Heart right ventricle (tissue), 16 donors: ENCODE measurements at regions not wholly inside any gene's neighbourhood (a gene's known extent, or its start where the extent isn't known, plus 50 kb on each side); places are given as distances from the start of the nearest gene placed in this dataset.

Experiments used
- ATAC-seq, 8 donors: fragments of 200-7000 bp; cut with Tn5 transposase; one replicate each; pipeline ENCODE4 v1.9.1; 2020; ENCODE audit warnings: mild to moderate bottlenecking in 8 of 8, moderate library complexity in 8 of 8, moderate number of reproducible peaks in 1 of 8
- DNase-seq, 2 donors: peaks; one replicate each; pipeline ENCODE4 v3.0.0-alpha.2; 2020
- H3K27ac ChIP-seq, 10 donors: fragments of 200-600 bp; sonication (generic) in 2 of 10; one replicate each; pipeline versions ENCODE4 v1.5.0 to v1.8.0; 2020 to 2022; ENCODE audit warnings: mild to moderate bottlenecking in 3 of 10
- H3K27me3 ChIP-seq, 7 donors: fragments of 200-600 bp; one replicate each; pipeline ENCODE4 v1.8.0; 2021 to 2022; ENCODE audit warnings: mild to moderate bottlenecking in 2 of 7
- H3K36me3 ChIP-seq, 9 donors: fragments of 200-600 bp; sonication (generic) in 1 of 9; one replicate each; pipeline versions ENCODE4 v1.5.0 to v1.8.0; 2020 to 2022; ENCODE audit warnings: mild to moderate bottlenecking in 2 of 9
- H3K4me1 ChIP-seq, 9 donors: fragments of 200-600 bp; sonication (generic) in 1 of 9; one replicate each; pipeline versions ENCODE4 v1.5.0 to v1.8.0; 2020 to 2022; ENCODE audit warnings: mild to moderate bottlenecking in 4 of 9
- H3K4me3 ChIP-seq, 10 donors: fragments of 200-600 bp; sonication (generic) in 2 of 10; one replicate each; pipeline versions ENCODE4 v1.5.0 to v1.8.0; 2020 to 2022; ENCODE audit warnings: mild to moderate bottlenecking in 7 of 10, moderate library complexity in 2 of 10
- H3K9me3 ChIP-seq, 11 donors: fragments of 200-600 bp in 10 of 11; sonication (generic) in 2 of 11; one replicate each; pipeline versions ENCODE4 v1.5.0 to v1.8.0; 2013 to 2022; ENCODE audit warnings: mild to moderate bottlenecking in 2 of 11, control low read depth in 1 of 11, moderate library complexity in 1 of 11
- WGBS, 2 donors: extraction: QIAGEN DNeasy Blood & Tissue Kit; methylation state at CpG; one replicate each; pipeline ENCODE4 v1.1.7; 2013; ENCODE audit warnings: inconsistent platforms in 1 of 2; 5-methylcytosine and 5-hydroxymethylcytosine counted together
- intact Hi-C, 10 donors: fragments of 100-400 bp; cut with DNase I; formaldehyde crosslinking; loops; one replicate each; pipeline versions ENCODE4 v1.11.1 to v1.14.2; 2022
- TF ChIP-seq, protein P1 (sequence below), 9 donors: fragments of 200-600 bp; sonication (generic) in 2 of 9; IDR thresholded peaks; one replicate each; pipeline versions ENCODE4 v1.5.0 to v1.8.0; 2021 to 2022; ENCODE audit warnings: antibody characterized with exemption in 9 of 9, mild to moderate bottlenecking in 5 of 9, moderate library complexity in 1 of 9
- donor health status: Arrhythmogenic right ventricular cardiomyopathy.
- donor health status: ischemic (EF 13 %, LVEDD 7.1; RV severe dilation, severe dysfunction).
- donor health status: healthy with polysubstance abuse.
- donor health status: DM: no; HTN: yes; CAD: no.
- donor health status: DM: no; HTN: no; CAD: no.
- donor health status: ischemic (EF 25% LVEDD 6.9; RV normal size, moderate dysfunction).
- donor health status: ischemic (EF 25% LVEDD 5.7; RV mildly dilated, moderate dysfunction).
- donor health status: healthy.
- donor health status: DM: yes; HTN: yes; CAD: no.
- donor health status: Ischemic cardiomyopathy.
- donor health status: ischemic (EF 35%, LVEDD 5.7; RV mildly dilated, moderate dysfunction).
- donor health status: nonischemic (EF 11% LVEDD 7.7; RV severe dilation, severe dysfunction).
- donor health status: DM: yes; HTN: yes; CAD: no.
- donor health status: PGD.
- donor health status: ischemic (EF 29% LVEDD 5.4; RV normal size, mild dysfunction).
- donor health status: nonischemic (EF 23%, LVEDD 6.1; RV moderate dilation, normal function).

DNA sequence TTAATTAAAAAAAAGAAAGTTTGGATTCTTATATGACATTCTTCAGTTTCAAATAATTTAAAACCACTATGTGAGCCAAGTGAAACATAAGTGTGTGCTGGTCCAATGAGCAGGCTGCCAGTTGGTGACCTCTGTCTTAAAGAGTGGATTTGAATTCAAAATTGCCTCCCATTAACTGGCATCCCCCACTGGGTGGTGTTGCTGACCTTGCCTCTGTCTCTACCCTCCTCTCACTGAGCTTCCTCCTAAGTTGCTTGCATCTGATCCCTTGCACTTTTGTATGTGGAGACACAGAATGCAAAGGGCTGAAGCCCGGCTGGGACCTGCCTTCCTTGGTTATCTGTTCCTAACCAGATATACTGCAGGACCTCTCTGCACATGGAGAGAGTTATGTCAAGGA, 160.6 kb downstream of the CYLD start:
- Histone ChIP-seq H3K9me3 (peaks cover 0 to 6% (median 2%) of the 10 kb centered on the region in 11 donors), H3K27me3 (peaks cover 0 to 6% (median 0%) of the 10 kb centered on the region in 7 donors), H3K4me3 (no peak overlapping the region), H3K4me1 (no peaks in the 10 kb centered on the region), H3K27ac (no peak overlapping the region), H3K36me3 (no peaks in the 10 kb centered on the region)
- DNase-seq (no peak), ATAC-seq (no peak)
- TF ChIP-seq, protein P1, sequence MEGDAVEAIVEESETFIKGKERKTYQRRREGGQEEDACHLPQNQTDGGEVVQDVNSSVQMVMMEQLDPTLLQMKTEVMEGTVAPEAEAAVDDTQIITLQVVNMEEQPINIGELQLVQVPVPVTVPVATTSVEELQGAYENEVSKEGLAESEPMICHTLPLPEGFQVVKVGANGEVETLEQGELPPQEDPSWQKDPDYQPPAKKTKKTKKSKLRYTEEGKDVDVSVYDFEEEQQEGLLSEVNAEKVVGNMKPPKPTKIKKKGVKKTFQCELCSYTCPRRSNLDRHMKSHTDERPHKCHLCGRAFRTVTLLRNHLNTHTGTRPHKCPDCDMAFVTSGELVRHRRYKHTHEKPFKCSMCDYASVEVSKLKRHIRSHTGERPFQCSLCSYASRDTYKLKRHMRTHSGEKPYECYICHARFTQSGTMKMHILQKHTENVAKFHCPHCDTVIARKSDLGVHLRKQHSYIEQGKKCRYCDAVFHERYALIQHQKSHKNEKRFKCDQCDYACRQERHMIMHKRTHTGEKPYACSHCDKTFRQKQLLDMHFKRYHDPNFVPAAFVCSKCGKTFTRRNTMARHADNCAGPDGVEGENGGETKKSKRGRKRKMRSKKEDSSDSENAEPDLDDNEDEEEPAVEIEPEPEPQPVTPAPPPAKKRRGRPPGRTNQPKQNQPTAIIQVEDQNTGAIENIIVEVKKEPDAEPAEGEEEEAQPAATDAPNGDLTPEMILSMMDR (IDR thresholded peaks at IDR 0.05), result no peak
- WGBS, 2 donors, result 12 to 24% methylated on average over 1 of the region's 1 CpG
- intact Hi-C loops, result no loop called here

DNA sequence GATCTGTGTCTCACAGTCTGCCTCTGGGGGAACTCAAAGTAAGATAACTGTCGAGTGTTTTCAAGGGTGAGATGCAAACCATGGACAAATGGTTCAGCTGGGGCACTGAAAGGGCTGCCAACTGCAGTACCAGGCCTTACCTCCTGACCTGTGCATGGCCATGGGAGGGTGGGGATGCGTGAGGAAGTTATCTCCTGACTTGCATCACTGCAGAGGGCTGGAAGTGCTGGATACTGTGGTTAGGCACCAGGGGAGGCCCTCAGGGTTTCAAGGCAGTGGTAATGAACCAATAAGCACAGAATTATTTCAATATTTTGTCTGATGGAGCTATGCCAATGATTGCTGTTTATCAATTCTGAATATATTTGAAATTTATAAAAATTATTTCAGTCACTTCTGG, 159.2 kb downstream of the CYLD start:
- Histone ChIP-seq H3K9me3 (peaks cover 0 to 19% (median 7%) of the 10 kb centered on the region in 11 donors), H3K27ac (no peak overlapping the region), H3K36me3 (no peaks in the 10 kb centered on the region), H3K4me3 (no peak overlapping the region), H3K27me3 (peaks cover 0 to 6% (median 0%) of the 10 kb centered on the region in 7 donors), H3K4me1 (no peaks in the 10 kb centered on the region)
- 46 to 50% methylated on average over 2 of the region's 2 CpGs for WGBS, 2 donors
- TF ChIP-seq, protein P1 (IDR thresholded peaks at IDR 0.05), result no peak
- ATAC-seq (no peak), DNase-seq (no peak)
- intact Hi-C loops, result no loop called here

DNA sequence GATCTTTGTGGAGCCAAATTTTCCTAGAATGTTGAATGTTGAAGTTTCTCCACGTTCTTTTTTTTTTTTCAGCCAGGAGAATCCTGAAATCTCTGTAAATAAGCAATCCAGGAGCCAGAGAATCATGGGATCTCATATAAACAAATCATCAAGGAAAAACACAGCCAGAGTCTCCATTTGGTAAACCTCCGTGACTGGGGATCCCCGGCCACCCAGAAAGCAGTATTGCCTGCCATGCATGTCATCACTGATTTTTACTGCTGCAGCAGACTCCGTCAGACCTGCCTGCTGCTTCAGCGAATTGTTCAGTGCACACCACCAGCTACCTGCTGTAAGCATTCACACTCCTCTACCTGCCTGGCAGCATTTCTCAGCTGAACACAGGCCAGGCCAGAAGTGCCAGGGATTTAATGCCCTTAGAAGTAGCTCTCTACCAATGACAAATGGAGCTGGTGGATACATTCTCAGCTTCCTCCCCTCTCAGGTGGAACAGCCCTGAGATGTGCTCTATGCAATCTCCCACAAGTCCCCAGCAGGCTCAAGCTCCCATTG, 158.6 kb downstream of the CYLD start:
- ATAC-seq (no peak), DNase-seq (no peak)
- H3K4me3 ChIP-seq, result no peak overlapping the region
- H3K9me3 ChIP-seq, result peaks cover 0 to 20% (median 7%) of the 10 kb centered on the region in 11 donors
- H3K4me1 ChIP-seq, result no peaks in the 10 kb centered on the region
- H3K27ac ChIP-seq, result no peak overlapping the region
- 71 to 77% methylated on average over 5 of the region's 5 CpGs for WGBS, 2 donors
- TF ChIP-seq, protein P1 (IDR thresholded peaks at IDR 0.05), result no peak
- H3K27me3 ChIP-seq, result peaks cover 0 to 6% (median 0%) of the 10 kb centered on the region in 7 donors
- no peaks in the 10 kb centered on the region for H3K36me3 ChIP-seq
- intact Hi-C loops, result no loop called here

DNA sequence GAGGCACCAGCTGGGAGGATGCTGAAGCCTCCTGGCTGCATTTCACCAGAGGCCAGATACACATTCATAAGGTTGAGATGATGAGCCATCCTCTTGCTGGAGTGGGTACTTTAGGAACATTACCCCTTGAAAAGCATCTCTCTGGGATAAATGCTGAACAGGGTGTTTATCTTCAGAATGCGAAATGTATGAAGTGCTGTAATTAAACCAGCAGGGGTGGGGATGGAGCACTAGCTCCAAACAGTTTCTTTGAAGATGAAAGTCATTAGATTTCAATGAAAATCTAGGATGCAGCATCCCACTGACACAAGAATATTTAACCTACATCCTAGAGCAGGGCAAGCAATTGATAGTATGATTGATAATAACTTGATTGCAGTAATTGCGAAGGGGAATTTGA, 158.1 kb downstream of the CYLD start:
- TF ChIP-seq, protein P1 (IDR thresholded peaks at IDR 0.05), result no peak
- DNase-seq (no peak), ATAC-seq (no peak)
- Histone ChIP-seq H3K27me3 (peaks cover 0 to 6% (median 0%) of the 10 kb centered on the region in 7 donors), H3K4me3 (no peak overlapping the region), H3K36me3 (no peaks in the 10 kb centered on the region), H3K9me3 (peaks cover 0 to 20% (median 7%) of the 10 kb centered on the region in 11 donors), H3K27ac (no peak overlapping the region), H3K4me1 (no peaks in the 10 kb centered on the region)
- 88% methylated on average over 2 of the region's 2 CpGs for WGBS, 2 donors
- intact Hi-C loops, result no loop called here
